ENCODE measurements at regions not wholly inside any gene's neighbourhood (a gene's known extent, or its start where the extent isn't known, plus 50 kb on each side); places are given as distances from the start of the nearest gene placed in this dataset.

DNA sequence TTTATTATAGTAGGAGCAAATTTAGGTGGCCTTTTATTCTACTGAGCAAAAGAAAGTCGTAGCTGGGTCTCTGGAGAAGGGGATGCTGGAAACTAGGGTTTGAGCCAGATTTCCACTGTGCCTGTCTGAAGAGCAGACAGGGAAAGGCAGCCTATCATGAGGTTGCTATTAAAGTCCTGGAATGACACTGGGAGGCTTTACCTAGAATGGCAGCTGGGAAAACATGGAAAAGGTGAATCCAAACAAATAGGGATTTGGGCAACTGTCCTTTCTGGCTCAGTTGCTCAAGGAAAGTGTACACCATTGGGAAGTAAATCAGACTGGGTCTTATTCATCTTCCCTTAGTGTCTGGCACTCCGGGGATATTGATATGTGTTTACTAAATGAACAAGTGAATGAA is 154.6 kb downstream of the MTX2 start:
- no peak for DNase-seq (ENCODE audit: low read depth in 2 of 3, low spot score in 2 of 3)

DNA sequence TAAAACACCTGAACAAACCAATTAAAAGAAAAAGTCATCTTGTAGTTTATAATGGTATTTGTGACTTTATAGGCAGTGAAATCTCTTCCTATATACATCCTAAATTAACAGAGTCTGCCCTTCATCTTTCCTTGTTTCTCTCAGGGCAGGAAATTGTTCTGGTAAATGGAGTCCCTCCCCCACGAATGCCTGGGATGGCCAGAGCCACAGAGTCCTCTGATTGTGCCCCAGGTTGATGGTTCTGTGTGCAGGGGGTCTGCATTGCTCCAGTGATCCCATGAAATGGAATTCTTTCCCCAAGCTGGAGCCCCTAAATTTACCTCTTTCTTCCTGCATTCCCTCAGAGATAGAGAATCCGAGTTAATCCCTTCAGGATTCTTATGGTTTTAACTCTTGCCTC is 155.5 kb downstream of the MTX2 start:
- DNase-seq (ENCODE audit: low read depth in 2 of 3, low spot score in 2 of 3), result no peak

DNA sequence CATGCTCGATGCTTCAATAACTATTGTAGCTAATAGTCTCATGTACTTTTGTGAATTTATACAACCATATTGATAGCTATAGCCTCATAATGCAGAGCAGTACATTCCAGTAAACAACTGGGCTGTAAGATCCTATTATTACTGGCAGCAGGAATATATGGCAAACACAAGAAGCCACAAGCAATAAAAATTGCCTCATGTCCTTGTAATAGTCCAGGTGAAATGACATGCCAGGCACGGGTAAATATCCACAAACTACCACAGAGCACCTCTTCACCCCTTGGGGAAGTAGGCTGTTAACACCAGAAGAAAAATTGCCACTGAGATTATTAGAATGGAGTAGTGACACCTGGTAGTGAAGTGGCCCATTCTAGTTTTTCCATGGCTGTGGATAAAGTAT is 158.3 kb downstream of the MTX2 start:
- no peak for DNase-seq (ENCODE audit: low read depth in 2 of 3, low spot score in 2 of 3)

DNA sequence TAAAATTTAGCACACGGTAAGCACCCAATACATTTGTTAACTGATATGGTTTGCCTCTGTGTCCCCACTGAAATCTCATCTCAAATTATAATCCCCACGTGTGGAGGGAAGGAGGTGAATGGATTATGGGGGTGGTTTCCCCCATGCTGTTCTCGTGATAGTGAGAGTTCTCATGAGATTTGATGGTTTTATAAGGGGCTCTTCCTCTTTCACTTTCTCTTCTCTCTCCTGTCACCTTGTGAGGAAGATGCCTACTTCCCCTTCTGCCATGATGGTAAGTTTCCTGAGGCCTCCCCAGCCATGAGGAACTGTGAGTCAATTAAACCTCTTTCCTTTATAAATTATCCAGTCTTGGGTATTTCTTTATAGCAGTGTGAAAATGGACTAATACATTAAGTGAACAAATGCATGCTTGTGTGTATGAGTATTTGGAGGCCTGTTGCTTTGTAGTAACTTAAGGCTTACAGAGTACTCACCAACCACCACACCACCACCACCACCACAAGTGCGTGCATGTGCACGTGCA is 159.8 kb downstream of the MTX2 start:
- peak in 2 of 3 donors; percentile 0 to 25 for DNase-seq (ENCODE audit: low read depth in 2 of 3, low spot score in 2 of 3)

DNA sequence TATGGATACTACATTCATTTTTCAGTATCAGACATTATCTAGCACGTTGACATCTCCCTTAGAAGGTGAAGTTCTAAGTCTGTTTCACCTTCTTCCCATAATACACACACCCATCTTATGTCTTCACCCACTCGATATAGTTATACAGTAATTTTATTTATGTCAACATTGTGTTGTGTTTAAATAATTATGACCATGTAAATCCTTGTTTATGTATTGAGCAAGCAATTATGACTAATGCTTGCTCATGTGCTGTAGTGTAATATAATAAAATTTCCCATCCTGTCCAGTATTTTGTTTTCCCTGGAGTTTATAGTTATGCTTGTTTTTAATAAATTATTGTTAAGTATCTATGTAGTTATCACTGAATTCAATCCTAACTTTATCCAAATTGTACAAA is 163.2 kb downstream of the MTX2 start:
- no peak for DNase-seq (ENCODE audit: low read depth in 2 of 3, low spot score in 2 of 3)

DNA sequence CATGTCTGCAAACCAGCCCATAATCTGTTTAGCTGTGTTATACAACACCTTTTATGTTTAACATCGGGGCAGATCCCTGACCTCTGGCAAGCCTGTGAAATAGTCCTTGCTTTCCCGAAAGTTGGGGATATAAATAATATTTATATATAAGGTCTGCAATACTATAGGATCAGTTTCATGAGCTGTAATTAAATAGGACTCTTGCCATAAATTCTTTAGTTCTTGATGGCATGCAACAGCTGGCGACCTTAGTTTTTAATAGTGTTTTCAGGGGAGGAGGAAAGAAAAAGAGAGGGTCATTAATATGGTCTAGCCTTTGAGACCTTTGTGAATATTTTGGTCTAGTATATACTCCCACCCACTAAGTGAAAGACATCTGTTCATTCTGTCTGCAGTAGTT is 166.5 kb downstream of the MTX2 start:
- no peak for DNase-seq (ENCODE audit: low read depth in 2 of 3, low spot score in 2 of 3)

DNA sequence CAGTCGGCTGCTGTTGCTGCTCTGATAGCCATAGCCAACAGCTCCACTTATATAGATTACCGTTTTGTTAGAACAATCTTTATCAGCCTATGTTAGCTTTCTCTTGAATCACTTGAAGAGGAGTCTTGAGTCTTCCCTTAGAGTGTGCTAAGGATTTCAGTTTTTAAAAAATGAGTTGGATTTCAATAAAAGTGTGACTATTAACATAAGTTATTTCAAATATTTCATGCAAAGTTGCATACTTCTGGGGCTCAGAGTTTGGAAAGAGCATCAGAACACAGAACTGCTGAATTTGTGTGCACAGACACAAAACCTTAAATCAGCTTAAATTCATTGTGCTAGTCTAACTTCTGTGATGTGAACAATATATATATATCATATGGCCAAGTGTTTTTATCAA is 174.7 kb downstream of the MTX2 start:
- DNase-seq (ENCODE audit: low read depth in 2 of 3, low spot score in 2 of 3), result no peak

DNA sequence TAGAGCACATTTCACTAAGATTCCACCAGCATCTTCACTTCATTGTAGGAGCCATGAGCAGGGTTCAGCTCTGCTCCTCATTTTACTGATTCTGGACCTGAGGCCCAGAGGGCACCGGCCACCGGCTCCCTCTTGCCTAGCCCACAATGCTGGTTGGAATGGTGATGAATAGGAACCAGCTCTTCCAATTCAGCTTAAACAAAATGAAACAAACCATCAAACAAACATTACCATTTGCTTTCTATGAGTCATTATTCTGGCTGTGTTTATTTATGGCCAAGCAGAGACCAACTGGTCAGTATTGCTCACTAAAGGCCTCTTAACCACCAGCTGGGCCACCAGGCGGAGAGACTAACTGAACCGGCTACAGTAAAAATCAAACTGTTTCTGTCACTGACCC is 176.7 kb downstream of the MTX2 start:
- no peak for DNase-seq (ENCODE audit: low read depth in 2 of 3, low spot score in 2 of 3)

DNA sequence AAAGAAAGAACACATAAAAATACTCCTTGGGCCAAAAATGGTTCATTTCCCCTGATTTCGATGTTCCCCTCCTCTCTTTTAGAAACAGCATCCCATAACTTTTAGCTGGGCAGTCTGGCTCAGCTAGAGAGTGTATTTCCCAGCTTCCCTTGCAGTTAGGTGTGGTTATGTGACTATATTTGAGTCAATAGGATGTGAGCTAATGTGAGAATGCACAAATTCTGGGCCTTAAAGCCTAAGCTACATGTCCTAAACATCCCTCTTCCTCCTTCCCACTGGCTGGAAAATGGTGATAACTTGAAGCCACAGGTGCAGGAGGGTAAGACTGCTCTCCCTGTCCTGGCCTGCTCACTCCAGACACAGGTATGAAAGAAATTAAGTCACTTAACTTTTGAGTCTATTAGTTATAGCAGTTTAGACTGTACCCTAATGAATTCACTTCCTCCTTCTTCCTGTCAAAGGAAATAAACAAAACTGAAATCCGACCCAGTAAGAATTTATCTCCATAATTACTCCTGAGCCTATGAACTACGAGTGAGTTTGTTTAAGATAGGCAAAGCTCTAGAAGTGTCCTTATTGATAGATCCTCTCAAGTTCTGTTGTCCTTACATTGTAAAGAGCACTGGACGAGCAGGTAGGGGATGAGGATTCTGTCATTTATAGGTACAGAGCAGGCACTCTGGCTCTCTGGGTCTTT is 177.6 kb downstream of the MTX2 start:
- no peak for DNase-seq (ENCODE audit: low read depth in 2 of 3, low spot score in 2 of 3)

DNA sequence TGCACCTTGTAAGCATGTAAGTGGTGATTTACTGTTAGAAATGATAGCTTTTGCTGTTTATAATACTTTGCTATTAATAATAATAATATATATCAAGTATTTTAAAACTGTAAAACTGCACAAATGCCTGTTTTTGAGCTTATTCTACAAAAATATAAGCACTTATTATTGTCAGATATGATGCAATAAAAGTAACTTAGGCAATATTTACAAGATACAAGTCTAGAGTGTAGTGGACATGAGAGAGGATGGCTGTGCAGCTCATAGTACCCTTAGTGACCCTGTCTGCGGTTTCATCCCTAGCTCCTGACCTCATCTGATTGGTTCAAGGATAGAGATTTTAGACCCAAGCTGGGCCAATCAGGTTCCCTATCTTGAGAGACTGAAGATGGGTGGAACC is 178.4 kb downstream of the MTX2 start:
- no peak for DNase-seq (ENCODE audit: low read depth in 2 of 3, low spot score in 2 of 3)

DNA sequence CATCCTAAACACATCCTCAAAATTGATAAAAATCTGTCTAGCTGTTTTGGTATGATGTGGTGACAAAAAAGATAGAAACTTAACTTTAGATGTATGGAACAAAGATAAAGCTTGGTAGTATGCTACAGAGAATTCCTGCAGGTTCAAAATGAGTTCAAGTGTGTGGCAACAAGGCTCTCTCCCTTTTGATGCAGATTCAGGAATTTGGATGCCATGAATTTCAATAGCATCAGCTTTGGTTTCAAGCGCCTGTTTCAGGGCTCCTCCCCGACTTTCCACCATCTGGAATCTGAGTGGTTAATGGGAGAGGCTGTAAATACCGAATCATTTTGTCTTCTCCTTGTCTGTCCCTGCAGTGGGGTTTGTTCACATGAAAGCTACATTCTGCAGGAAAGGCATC is 180.6 kb downstream of the MTX2 start:
- no peak for DNase-seq (ENCODE audit: low read depth in 2 of 3, low spot score in 2 of 3)

DNA sequence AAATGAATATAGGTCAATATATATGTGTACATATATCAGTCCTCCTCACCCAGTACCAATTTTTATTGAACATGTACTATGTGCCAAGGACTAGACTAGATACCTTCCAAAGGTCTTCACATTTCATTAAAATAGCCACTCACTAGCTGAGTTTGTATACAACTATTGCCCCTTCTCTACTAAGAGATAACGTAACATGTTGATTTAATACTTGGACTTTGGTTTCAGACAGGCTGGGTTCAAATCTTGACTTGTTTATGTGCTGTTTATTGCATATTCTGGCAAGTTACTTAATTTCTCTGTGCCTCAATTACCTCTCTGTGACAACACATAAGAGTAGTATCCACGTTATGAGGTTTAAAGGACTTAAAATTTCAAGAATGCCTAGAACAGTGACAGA is 184.5 kb downstream of the MTX2 start:
- DNase-seq (ENCODE audit: low read depth in 2 of 3, low spot score in 2 of 3), result no peak

DNA sequence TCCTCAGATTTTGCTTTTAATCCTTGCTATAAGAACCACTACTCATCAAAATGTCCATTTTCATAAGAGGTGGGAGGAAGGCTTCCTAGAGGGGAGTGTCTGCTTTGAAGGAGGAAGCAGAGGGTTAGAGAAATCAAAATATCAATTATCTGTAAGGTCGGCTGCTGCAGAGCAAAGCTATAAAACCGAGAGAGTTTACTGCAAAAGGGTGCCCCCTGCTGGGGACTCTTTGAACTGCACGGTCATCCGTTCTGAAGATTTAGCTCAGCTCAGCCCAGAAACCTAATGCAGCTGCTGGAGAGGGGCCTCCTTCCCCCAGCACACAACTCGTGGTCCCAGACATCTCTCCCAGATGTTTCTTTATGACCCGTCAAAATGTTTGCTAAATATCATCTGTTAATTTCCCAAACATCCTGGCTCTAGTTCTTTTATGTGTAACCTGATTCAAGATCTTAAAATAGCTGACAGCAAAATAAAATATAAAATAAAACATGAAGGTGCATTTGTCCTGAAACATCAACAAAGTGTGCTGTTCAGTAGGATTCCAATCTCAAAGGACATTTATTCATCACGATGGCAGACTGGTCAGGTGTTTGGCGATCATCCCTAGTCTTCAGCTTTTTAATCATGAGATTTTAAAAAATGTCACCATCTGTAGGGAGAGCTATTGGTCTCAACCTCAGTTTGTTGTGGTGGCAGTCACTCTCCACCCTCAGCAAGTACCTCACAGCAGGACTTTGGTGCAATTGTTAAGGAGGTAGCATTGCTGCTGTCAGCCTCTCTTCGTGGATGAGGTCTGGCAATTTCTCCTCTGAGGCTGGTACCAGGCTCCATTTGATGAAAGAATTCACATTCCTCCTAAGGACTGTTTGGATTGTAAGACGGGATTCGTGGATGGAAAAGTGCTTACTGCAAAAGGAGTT is 185.9 kb downstream of the MTX2 start:
- DNase-seq (ENCODE audit: low read depth in 2 of 3, low spot score in 2 of 3), result peak; percentile 41 to 71 (median 53)

DNA sequence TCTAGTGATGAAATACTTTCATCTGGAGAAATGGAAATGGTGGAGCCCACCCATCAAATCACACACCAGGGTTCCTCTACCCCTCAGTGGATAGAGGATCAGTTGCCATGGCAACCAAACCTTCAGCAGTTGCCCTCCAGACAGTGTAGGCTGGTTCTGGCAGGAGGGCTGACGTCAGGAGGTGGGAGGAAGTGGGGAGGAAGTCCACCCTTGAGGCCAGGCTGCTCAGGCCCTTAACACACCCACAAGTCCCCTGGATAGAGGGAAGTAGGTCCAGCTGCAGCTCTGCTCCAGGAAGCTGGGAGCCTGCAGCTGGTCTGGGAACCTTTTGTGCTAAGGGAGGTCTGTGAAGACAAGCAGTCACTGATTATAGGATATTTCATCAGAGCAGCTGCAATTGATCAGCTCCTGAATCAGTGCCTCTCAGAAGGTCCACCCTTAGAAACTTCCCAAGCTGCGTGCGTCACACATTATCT is 186.6 kb downstream of the MTX2 start:
- peak in 1 of 3 donors; percentile 32 for DNase-seq (ENCODE audit: low read depth in 2 of 3, low spot score in 2 of 3)

DNA sequence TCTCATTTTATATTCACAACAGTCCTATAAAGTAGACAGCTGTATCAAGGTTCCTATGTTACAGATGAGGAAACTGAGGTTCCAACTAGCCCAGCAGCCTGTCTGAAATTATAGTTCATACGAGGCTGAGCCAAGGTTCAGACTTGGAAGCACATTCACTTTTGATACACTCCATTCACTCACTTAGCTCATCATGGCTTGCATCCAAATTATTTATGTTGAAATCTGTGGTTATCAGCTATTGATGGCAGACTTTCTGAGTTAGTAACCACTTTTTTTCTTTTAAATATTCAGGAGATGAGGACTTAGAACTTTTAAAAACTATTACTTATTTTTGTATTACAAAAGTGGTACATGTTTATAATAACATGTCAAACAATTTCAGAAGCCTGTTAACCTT is 188.2 kb downstream of the MTX2 start:
- DNase-seq (ENCODE audit: low read depth in 2 of 3, low spot score in 2 of 3), result no peak

DNA sequence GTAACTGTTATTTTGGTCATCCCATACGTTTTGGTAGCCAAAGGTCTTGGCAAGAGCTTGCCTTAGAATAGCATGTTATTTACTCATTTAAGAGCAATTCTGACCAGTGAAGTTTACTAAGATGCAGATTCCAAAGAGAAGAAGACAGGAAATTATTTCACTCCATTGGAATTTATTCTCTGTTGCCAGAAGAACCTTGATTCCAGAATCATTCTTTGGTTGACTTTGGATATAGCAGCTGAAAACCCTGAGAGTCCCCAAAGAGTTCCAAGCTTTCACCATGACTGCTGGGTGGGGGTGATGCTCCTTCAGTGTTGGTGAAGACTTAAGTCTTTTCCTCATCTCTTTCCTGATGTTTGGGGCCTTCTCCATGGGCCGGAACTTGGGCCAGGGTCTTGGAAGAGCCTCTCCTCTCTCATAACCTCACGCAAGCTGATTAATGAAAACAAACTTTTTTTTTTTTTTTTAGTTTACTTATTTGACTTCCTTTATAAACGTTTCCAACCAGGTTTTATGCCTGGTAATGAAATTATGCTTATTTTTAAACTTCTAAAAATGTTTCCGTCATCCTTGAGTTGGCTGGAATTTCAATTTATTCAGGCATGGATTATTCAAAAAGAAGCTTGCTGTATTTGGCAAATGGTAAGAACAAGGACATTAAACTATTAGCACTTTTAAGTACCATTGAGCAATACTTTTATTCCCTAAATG is 192.0 kb downstream of the MTX2 start:
- no peak for DNase-seq (ENCODE audit: low read depth in 2 of 3, low spot score in 2 of 3)

DNA sequence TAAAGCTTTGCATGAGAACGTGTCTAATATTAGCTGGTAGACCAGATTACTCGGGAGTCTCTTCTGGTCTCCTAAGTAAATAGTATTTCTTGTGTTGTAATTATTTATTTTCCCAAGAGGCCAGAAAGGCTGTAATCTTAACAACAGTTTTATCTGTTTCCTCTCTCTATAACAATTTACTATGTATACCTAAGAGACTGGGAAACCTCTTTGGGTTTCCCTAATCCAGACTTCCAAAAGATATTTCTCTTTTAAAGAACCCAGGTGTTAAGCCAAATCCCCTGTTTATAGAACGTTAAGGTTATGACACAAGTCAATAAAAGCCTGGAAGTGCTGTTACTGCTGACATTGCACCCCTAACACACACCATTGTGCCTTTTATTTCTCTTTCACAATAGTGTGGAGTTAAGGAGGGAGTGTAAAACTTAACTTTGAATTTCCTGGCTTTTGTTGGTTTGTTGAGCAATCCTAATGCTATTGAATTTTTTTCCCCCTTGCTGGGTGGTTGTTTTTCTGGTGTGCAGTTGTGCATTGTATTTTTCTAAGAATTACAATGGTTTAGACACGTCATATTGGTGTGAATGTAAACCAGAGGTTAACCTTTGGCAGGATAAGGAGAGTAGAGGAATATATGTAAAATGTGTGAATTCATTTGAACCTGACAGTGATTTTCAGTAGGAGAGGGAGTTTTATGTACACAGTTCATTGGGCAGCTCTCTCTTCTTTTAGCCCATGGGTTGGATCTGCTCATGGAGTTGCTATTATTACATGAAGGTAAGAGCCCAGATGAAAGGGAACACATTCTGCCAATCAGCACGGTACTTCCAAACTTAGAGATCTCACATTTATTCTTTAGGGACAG is 192.8 kb downstream of the MTX2 start:
- DNase-seq (ENCODE audit: low read depth in 2 of 3, low spot score in 2 of 3), result no peak

DNA sequence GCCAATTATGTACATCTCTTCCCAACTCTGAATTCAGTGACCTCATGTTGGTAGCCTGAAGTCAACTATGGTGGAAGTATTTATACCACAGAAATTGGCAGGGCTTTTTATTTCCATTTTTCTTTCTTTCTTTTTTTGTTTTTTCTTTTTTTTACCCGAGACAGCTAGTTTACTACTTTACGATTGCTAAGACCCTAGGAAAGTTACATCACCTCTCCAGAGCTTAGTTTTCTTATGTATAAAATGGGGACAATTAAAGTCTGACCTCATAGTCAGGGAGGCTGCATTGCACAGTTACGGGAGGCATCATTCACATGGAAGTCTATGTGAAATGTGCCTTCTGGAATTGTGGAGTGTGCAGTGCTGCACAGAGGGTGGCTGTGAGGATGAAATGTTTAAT is 194.3 kb downstream of the MTX2 start:
- no peak for DNase-seq (ENCODE audit: low read depth in 2 of 3, low spot score in 2 of 3)

DNA sequence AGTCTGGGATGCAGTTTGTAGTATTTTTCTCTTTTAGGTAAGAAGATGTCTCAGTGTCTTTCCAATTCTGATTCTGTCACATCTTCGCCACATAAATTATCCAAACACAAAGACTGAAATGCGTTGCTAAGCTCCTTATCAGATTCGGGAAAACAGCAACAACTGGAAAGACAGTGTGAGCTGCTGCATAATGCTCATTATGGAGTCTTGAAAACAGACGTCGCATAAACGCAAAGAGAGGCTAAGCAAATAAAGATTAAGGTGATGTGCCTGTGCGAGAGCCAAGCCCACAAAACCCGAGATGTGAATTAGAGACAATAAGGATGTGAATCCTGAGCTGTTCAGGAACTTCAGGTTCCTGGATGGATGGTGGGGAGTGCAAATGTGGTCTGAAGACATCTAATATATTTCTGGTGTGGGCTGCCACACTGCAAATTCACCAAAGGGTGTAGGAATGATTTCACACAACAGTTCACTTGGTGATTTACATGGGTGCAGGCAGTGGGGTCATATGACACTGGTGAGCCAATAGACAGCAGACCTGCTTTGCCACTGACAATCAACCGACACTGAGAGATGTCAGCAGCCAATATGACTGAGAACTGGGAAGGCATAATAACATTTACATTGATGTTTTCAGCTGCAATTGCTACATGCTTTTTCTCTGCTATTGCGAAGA is 195.8 kb downstream of the MTX2 start:
- DNase-seq (ENCODE audit: low read depth in 2 of 3, low spot score in 2 of 3), result no peak

Measured in hematopoietic multipotent progenitor cell (in vitro differentiated cells).